ENCODE measurements at regions not wholly inside any gene's neighbourhood (a gene's known extent, or its start where the extent isn't known, plus 50 kb on each side); places are given as distances from the start of the nearest gene placed in this dataset.

GRCh38 chr3:72584262-72584661 lies 264.0 kb downstream of the SHQ1 start:
- TF ChIP-seq CTCF (IDR thresholded peaks at IDR 0.05): no peak
- no peak for TF ChIP-seq PBX3 (IDR thresholded peaks at IDR 0.05)
- no peak for TF ChIP-seq POLR2A (IDR thresholded peaks at IDR 0.05; ENCODE audit: low read length)
- TF ChIP-seq CEBPB (IDR thresholded peaks at IDR 0.05): no peak
- TF ChIP-seq JUN (IDR thresholded peaks at IDR 0.05): no peak
- TF ChIP-seq MAX (IDR thresholded peaks at IDR 0.05): no peak
- no peak for TF ChIP-seq RAD21 (conservative IDR thresholded peaks at IDR 0.05 in 1 of 2, IDR thresholded peaks at IDR 0.05 in 1 of 2)
- no peak for TF ChIP-seq RNF2 (IDR thresholded peaks at IDR 0.05; ENCODE audit: borderline replicate concordance, low read depth)
- TF ChIP-seq MAZ (IDR thresholded peaks at IDR 0.05; ENCODE audit: borderline replicate concordance, low read depth, low read length): no peak
- TF ChIP-seq RARB (CRISPR knock-in tag; IDR thresholded peaks at IDR 0.05): no peak
- TF ChIP-seq ELK1 (IDR thresholded peaks at IDR 0.05; ENCODE audit: low read depth, low read length): no peak
- no peak for TF ChIP-seq ESRRA (IDR thresholded peaks at IDR 0.05; ENCODE audit: borderline replicate concordance, low read length)
- no peak for TF ChIP-seq MYC (IDR thresholded peaks at IDR 0.05; ENCODE audit: borderline replicate concordance, low read length)
- no peak for TF ChIP-seq PHF8 (IDR thresholded peaks at IDR 0.05; ENCODE audit: borderline replicate concordance, low read depth)
